ENCODE measurements at regions not wholly inside any gene's neighbourhood (a gene's known extent, or its start where the extent isn't known, plus 50 kb on each side); places are given as distances from the start of the nearest gene placed in this dataset.

GRCh38 chr13:23488442-23488841 lies 54.9 kb upstream of the SACS start:
- H3K27me3 Mint-ChIP-seq, result peaks cover 17% of the 10 kb centered on the region
- DNase-seq, result no peak
- H3K9me3 Mint-ChIP-seq, result no peaks in the 10 kb centered on the region
- no peak overlapping the region for H3K27ac Mint-ChIP-seq
- no peaks in the 10 kb centered on the region for H3K36me3 Mint-ChIP-seq
- POLR2A ChIA-PET, result no interaction called here
- ATAC-seq (ENCODE audit: low read depth), result no peak
- H3K4me3 Mint-ChIP-seq, result no peak overlapping the region
- no peaks in the 10 kb centered on the region for H3K4me1 Mint-ChIP-seq

GRCh38 chr13:23496255-23496654 lies 62.8 kb upstream of the SACS start:
- ATAC-seq (ENCODE audit: low read depth) (no peak), DNase-seq (no peak)
- Mint-ChIP-seq H3K36me3 (no peaks in the 10 kb centered on the region), H3K27ac (no peak overlapping the region), H3K9me3 (no peaks in the 10 kb centered on the region), H3K4me3 (no peak overlapping the region), H3K27me3 (peaks cover 19% of the 10 kb centered on the region), H3K4me1 (no peaks in the 10 kb centered on the region)
- POLR2A ChIA-PET, result no interaction called here

- Mint-ChIP-seq H3K4me1 (no peaks in the 10 kb centered on the region), H3K36me3 (no peaks in the 10 kb centered on the region), H3K27me3 (peaks cover 19% of the 10 kb centered on the region), H3K27ac (no peak overlapping the region), H3K9me3 (no peaks in the 10 kb centered on the region), H3K4me3 (no peak overlapping the region)
- ATAC-seq (ENCODE audit: low read depth) (no peak), DNase-seq (no peak)
- POLR2A ChIA-PET, result no interaction called here
Measured at GRCh38 chr13:23497191-23497590, 63.7 kb upstream of the SACS start.

DNA sequence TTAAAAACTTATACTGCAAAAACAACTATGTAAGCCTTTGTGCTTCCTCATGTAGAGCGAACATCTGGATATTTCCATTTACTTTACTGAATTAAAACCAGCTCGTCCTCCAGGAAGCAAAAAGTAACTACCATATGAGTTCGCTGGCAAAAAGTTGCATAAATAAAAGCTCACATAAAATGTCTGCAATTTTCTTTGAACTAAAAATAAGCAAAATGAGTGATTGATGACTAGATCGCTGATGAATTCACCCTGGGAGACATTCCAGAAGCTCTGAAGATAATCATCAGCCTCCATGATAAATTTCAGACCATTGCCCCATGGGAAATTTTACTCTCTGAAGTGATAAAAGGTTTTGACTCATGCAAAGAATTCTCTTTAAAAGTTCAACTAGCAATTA lies 67.3 kb upstream of the SACS start:
- Mint-ChIP-seq H3K4me1 (no peaks in the 10 kb centered on the region), H3K4me3 (no peak overlapping the region), H3K27me3 (peaks cover 20% of the 10 kb centered on the region), H3K27ac (no peak overlapping the region), H3K36me3 (no peaks in the 10 kb centered on the region), H3K9me3 (no peaks in the 10 kb centered on the region)
- DNase-seq (no peak), ATAC-seq (ENCODE audit: low read depth) (no peak)
- POLR2A ChIA-PET, result no interaction called here

DNA sequence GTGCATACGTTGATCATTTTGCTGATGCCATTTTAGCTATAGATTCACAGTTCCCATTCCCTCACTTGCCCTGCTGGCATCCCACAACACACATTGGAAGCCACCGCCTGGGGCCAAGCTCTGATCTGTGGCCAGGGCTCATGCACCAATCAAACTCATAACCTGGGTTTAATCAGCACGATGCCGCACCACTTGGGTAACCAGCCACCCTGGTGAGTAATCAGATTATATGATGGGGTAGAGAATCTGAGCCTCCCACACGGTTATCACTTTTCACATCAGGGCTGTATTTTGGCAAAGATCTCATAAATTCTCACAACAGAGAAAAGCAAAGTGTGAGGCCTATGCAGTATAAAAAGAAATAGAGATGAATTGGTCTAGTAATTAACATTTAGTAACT lies 66.0 kb upstream of the TNFRSF19 start:
- H3K4me1 Mint-ChIP-seq, result no peaks in the 10 kb centered on the region
- POLR2A ChIA-PET, result no interaction called here
- DNase-seq (no peak), ATAC-seq (ENCODE audit: low read depth) (no peak)
- no peaks in the 10 kb centered on the region for H3K36me3 Mint-ChIP-seq
- H3K27me3 Mint-ChIP-seq, result peaks cover 20% of the 10 kb centered on the region
- H3K9me3 Mint-ChIP-seq, result no peaks in the 10 kb centered on the region
- H3K27ac Mint-ChIP-seq, result no peak overlapping the region
- no peak overlapping the region for H3K4me3 Mint-ChIP-seq

GRCh38 chr13:23505007-23505406 lies 65.2 kb upstream of the TNFRSF19 start:
- no peak for ATAC-seq (ENCODE audit: low read depth)
- DNase-seq, result no peak
- Mint-ChIP-seq H3K36me3 (no peaks in the 10 kb centered on the region), H3K4me3 (no peak overlapping the region), H3K9me3 (no peaks in the 10 kb centered on the region), H3K27me3 (peaks cover 16% of the 10 kb centered on the region), H3K27ac (no peak overlapping the region), H3K4me1 (no peaks in the 10 kb centered on the region)
- POLR2A ChIA-PET, result no interaction called here

- Mint-ChIP-seq H3K27me3 (peaks cover 8% of the 10 kb centered on the region), H3K36me3 (no peaks in the 10 kb centered on the region), H3K27ac (no peak overlapping the region), H3K9me3 (no peaks in the 10 kb centered on the region), H3K4me1 (no peaks in the 10 kb centered on the region), H3K4me3 (no peak overlapping the region)
- POLR2A ChIA-PET, result no interaction called here
- DNase-seq (no peak), ATAC-seq (ENCODE audit: low read depth) (no peak)
Measured at GRCh38 chr13:23506071-23506806, 64.0 kb upstream of the TNFRSF19 start.

DNA sequence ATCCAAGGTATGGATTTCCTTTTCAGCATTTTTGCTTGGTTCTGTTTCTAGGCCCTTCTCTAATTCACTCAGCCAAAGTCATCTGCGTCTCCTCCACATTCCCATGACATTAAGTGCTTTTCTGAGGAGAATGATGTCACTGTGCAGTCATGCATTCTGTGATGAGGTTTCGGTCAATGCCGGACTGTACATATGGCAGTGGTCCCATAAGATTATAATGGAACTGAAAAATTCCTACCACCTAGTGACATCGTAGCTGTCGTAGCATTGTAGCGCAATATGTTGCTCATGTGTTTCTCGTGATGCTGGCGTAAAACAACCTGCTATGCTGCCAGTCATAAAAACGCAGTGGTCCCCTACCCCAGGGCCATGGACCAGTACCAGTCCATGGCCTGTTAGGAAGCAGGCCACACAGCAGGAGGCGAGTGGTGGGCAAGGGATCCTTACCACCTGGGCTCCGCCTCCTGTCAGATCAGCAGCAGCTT lies 63.4 kb upstream of the TNFRSF19 start:
- H3K27ac Mint-ChIP-seq, result no peak overlapping the region
- POLR2A ChIA-PET, result no interaction called here

GRCh38 chr13:23509781-23510543 lies 60.2 kb upstream of the TNFRSF19 start:
- ATAC-seq (ENCODE audit: low read depth), result no peak
- Mint-ChIP-seq H3K27ac (no peak overlapping the region), H3K4me1 (no peaks in the 10 kb centered on the region), H3K9me3 (no peaks in the 10 kb centered on the region), H3K36me3 (no peaks in the 10 kb centered on the region), H3K4me3 (no peak overlapping the region), H3K27me3 (peaks cover 8% of the 10 kb centered on the region)
- DNase-seq, result no peak
- POLR2A ChIA-PET, result no interaction called here

More for the DNA sequence above, 63.4 kb upstream of the TNFRSF19 start:
- no peaks in the 10 kb centered on the region for H3K36me3 Mint-ChIP-seq
- DNase-seq (no peak), ATAC-seq (ENCODE audit: low read depth) (no peak)
- H3K4me3 Mint-ChIP-seq, result no peak overlapping the region
- no peaks in the 10 kb centered on the region for H3K9me3 Mint-ChIP-seq
- H3K4me1 Mint-ChIP-seq, result no peaks in the 10 kb centered on the region
- peaks cover 8% of the 10 kb centered on the region for H3K27me3 Mint-ChIP-seq

GRCh38 chr13:23510544-23510916 lies 59.7 kb upstream of the TNFRSF19 start:
- Mint-ChIP-seq H3K27me3 (peaks cover 11% of the 10 kb centered on the region), H3K27ac (no peak overlapping the region), H3K9me3 (no peaks in the 10 kb centered on the region), H3K4me1 (no peaks in the 10 kb centered on the region), H3K4me3 (no peak overlapping the region), H3K36me3 (no peaks in the 10 kb centered on the region)
- DNase-seq (no peak), ATAC-seq (ENCODE audit: low read depth) (no peak)
- POLR2A ChIA-PET, result no interaction called here

- H3K27ac Mint-ChIP-seq, result no peak overlapping the region
- DNase-seq, result no peak
- no peak overlapping the region for H3K4me3 Mint-ChIP-seq
- peaks cover 9% of the 10 kb centered on the region for H3K27me3 Mint-ChIP-seq
- no peak for ATAC-seq (ENCODE audit: low read depth)
- no peaks in the 10 kb centered on the region for H3K36me3 Mint-ChIP-seq
- no peaks in the 10 kb centered on the region for H3K4me1 Mint-ChIP-seq
- H3K9me3 Mint-ChIP-seq, result no peaks in the 10 kb centered on the region
- POLR2A ChIA-PET, result no interaction called here
Measured at GRCh38 chr13:23510979-23511735, 59.1 kb upstream of the TNFRSF19 start.

DNA sequence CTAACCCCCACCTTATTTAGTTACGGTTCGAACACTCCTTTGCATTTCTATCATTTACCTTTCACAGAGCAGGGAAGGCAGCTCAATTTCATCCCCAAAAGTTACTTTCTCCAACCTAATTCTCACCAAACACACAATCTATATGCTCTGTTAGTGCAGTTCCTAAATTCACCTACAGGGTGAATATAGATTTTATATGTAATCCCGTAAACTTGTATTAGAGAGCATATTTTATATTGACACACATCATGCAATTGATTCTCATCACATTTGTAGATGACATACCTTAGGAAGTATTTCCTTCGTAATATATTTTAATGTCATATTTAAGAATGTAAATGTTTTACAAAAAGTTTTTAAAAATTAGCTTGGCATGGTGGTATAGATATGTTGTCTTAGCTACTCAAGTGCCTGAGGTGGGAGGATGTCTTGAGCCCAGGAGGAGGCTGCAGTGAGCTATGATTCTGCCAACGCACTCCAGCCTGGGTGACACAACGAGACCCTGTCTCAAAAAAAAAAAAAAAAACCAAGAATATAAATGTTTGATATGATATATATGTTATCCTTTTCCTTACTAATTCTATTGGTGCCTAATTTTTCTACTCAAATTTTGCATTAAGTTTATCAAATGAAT lies 57.3 kb upstream of the TNFRSF19 start:
- Mint-ChIP-seq H3K4me1 (no peaks in the 10 kb centered on the region), H3K4me3 (no peak overlapping the region), H3K27ac (no peak overlapping the region), H3K9me3 (no peaks in the 10 kb centered on the region), H3K36me3 (no peaks in the 10 kb centered on the region), H3K27me3 (peaks cover 18% of the 10 kb centered on the region)
- POLR2A ChIA-PET, result interaction anchor here (0.6 kb wide), 1 partner anchor 8 kb away, joined by 3 read pairs; no protein-coding TSS in a partner anchor
- ATAC-seq (ENCODE audit: low read depth) (no peak), DNase-seq (no peak)

- Mint-ChIP-seq H3K36me3 (no peaks in the 10 kb centered on the region), H3K4me1 (no peaks in the 10 kb centered on the region), H3K4me3 (no peak overlapping the region), H3K27me3 (peaks cover 18% of the 10 kb centered on the region), H3K9me3 (no peaks in the 10 kb centered on the region), H3K27ac (no peak overlapping the region)
- POLR2A ChIA-PET, result no interaction called here
- ATAC-seq (ENCODE audit: low read depth) (no peak), DNase-seq (no peak)
Measured at GRCh38 chr13:23513455-23513854, 56.8 kb upstream of the TNFRSF19 start.

Measured in activated naive CD8-positive, alpha-beta T cell treated with anti-CD3 and anti-CD28 coated beads, Interleukin-2, amount 10 ng/mL, durations not matched to agents 7 days and 5 days (primary cell).